ENCODE measurements at regions not wholly inside any gene's neighbourhood (a gene's known extent, or its start where the extent isn't known, plus 50 kb on each side); places are given as distances from the start of the nearest gene placed in this dataset.
"Not testable (repeated sequence)": the region's sequence is repeated elsewhere in the genome, so short reads cannot be mapped to it uniquely, and the experiment has no call there.

DNA sequence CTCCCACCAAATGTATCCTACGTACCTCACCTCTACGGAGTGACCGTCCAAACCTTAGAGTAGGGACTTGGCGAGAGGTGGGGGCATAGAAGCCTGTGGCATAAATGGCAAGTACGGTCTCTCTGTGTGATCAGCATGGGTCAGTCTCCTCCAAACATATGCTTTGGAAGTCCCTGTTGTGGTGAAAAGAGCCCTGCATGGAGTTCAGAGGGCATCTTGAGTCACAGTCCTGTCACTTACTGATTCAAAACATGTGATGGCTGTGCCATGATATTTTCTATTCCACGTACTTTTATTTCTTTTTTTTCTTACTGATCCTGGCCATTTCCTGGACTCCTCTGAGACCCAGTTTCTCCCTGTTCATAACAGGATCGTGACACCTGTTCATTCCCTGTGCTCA lies 67.5 kb upstream of the CEP85L start:
- Histone ChIP-seq H3K9ac (ENCODE audit: insufficient read length, low read depth) (no peak overlapping the region), H3K4me3 (ENCODE audit: insufficient read length, low read depth) (no peak overlapping the region), H3K9me3 (ENCODE audit: insufficient read depth, low read length) (no peaks in the 10 kb centered on the region), H3K4me1 (ENCODE audit: insufficient read depth, insufficient read length) (no peaks in the 10 kb centered on the region), H3K27me3 (ENCODE audit: insufficient read depth, insufficient read length) (no peaks in the 10 kb centered on the region), H3K36me3 (ENCODE audit: insufficient read depth, insufficient read length, low read length) (no peaks in the 10 kb centered on the region)
- TF ChIP-seq YY1 (IDR thresholded peaks at IDR 0.05; ENCODE audit: insufficient read depth, insufficient read length) (no peak), ZNF274 (IDR thresholded peaks at IDR 0.05; ENCODE audit: low read depth, low read length) (no peak), SUZ12 (IDR thresholded peaks at IDR 0.05; ENCODE audit: extremely low read depth, insufficient read depth, insufficient read length) (no peak)
- DNase-seq (ENCODE audit: low read depth, low spot score) = no peak

- no peaks in the 10 kb centered on the region for H3K9me3 ChIP-seq (ENCODE audit: insufficient read depth, low read length)
- no peaks in the 10 kb centered on the region for H3K4me1 ChIP-seq (ENCODE audit: insufficient read depth, insufficient read length)
- no peak overlapping the region for H3K9ac ChIP-seq (ENCODE audit: insufficient read length, low read depth)
- no peak overlapping the region for H3K4me3 ChIP-seq (ENCODE audit: insufficient read length, low read depth)
- TF ChIP-seq YY1 (IDR thresholded peaks at IDR 0.05; ENCODE audit: insufficient read depth, insufficient read length) (no peak), SUZ12 (IDR thresholded peaks at IDR 0.05; ENCODE audit: extremely low read depth, insufficient read depth, insufficient read length) (no peak)
- H3K27me3 ChIP-seq (ENCODE audit: insufficient read depth, insufficient read length) = no peaks in the 10 kb centered on the region
- no peak for DNase-seq (ENCODE audit: low read depth, low spot score)
- H3K36me3 ChIP-seq (ENCODE audit: insufficient read depth, insufficient read length, low read length) = no peaks in the 10 kb centered on the region
Observed at GRCh38 chr6:118718297-118718696, 66.9 kb upstream of the CEP85L start.

DNA sequence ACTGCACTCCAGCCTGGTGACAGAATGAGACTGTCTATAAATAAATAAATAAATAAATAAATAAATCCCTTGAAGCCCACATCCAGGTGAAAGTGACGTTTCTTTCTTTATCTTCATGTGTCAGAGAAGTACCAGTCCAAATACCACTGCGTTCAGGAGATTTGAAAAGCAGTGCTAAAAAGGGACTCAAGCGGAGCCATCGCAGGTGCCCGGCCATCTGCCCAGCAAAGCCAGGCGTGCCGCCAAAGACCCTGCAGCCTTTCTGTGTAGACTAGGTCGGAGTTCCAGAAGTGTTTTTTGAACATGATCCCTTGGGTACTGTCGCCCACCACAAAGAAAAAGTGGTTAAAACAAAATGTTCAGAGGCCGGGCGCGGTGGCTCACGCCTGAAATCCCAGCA lies 65.7 kb upstream of the CEP85L start:
- Histone ChIP-seq H3K4me1 (ENCODE audit: insufficient read depth, insufficient read length) (no peaks in the 10 kb centered on the region), H3K36me3 (ENCODE audit: insufficient read depth, insufficient read length, low read length) (no peaks in the 10 kb centered on the region), H3K9ac (ENCODE audit: insufficient read length, low read depth) (no peak overlapping the region), H3K9me3 (ENCODE audit: insufficient read depth, low read length) (no peaks in the 10 kb centered on the region), H3K4me3 (ENCODE audit: insufficient read length, low read depth) (no peak overlapping the region), H3K27me3 (ENCODE audit: insufficient read depth, insufficient read length) (no peaks in the 10 kb centered on the region)
- DNase-seq (ENCODE audit: low read depth, low spot score) = no peak
- TF ChIP-seq ZNF274 (IDR thresholded peaks at IDR 0.05; ENCODE audit: low read depth, low read length) (no peak), YY1 (IDR thresholded peaks at IDR 0.05; ENCODE audit: insufficient read depth, insufficient read length) (no peak), SUZ12 (IDR thresholded peaks at IDR 0.05; ENCODE audit: extremely low read depth, insufficient read depth, insufficient read length) (no peak)

DNA sequence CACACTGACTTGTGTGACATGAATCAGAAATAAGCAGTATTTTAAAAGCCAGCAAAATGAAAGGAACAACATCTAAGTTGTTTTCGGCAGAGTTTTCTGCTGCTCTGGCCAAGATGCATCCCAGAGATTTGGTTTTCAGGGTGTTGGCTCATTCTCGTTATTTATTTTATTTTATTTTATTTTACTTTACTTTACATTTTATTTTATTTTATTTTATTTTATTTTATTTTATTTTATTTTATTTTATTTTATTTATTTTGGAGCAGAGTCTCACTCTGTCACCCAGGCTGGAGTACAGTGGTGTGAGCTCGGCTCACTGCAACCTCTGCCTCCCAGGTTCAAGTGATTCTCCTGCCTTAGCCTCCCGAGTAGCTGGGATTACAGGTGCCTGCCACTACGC lies 64.5 kb upstream of the CEP85L start:
- not testable (repeated sequence) for H3K4me1 ChIP-seq (ENCODE audit: insufficient read depth, insufficient read length); H3K27me3 ChIP-seq (ENCODE audit: insufficient read depth, insufficient read length); H3K4me3 ChIP-seq (ENCODE audit: insufficient read length, low read depth); H3K36me3 ChIP-seq (ENCODE audit: insufficient read depth, insufficient read length, low read length); DNase-seq (ENCODE audit: low read depth, low spot score); H3K9ac ChIP-seq (ENCODE audit: insufficient read length, low read depth); H3K9me3 ChIP-seq (ENCODE audit: insufficient read depth, low read length)

DNA sequence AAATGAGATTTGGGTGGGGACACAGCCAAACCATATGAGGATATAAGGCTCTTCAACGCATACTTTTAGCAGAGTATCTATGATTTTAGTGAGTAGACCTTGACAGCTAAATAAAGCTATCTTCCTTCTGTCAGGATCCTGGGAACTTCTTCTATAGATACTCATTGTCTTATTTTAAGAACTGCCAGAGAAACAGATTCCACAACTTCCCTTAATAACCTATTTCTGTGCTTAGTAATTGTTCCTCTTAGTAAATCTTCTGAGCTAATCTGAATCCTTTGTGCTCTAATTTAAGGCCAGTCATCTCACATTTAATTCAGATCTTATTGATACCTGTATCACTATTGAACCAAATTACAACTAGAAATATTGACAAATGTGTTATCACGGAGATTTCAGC lies 64.0 kb upstream of the CEP85L start:
- no peaks in the 10 kb centered on the region for H3K36me3 ChIP-seq (ENCODE audit: insufficient read depth, insufficient read length, low read length)
- H3K4me3 ChIP-seq (ENCODE audit: insufficient read length, low read depth) = no peak overlapping the region
- H3K4me1 ChIP-seq (ENCODE audit: insufficient read depth, insufficient read length) = no peaks in the 10 kb centered on the region
- H3K9me3 ChIP-seq (ENCODE audit: insufficient read depth, low read length) = no peaks in the 10 kb centered on the region
- H3K9ac ChIP-seq (ENCODE audit: insufficient read length, low read depth) = no peak overlapping the region
- DNase-seq (ENCODE audit: low read depth, low spot score) = no peak
- no peak for TF ChIP-seq ZNF274 (IDR thresholded peaks at IDR 0.05; ENCODE audit: low read depth, low read length)
- no peak for TF ChIP-seq SUZ12 (IDR thresholded peaks at IDR 0.05; ENCODE audit: extremely low read depth, insufficient read depth, insufficient read length)
- no peak for TF ChIP-seq YY1 (IDR thresholded peaks at IDR 0.05; ENCODE audit: insufficient read depth, insufficient read length)
- H3K27me3 ChIP-seq (ENCODE audit: insufficient read depth, insufficient read length) = no peaks in the 10 kb centered on the region

DNA sequence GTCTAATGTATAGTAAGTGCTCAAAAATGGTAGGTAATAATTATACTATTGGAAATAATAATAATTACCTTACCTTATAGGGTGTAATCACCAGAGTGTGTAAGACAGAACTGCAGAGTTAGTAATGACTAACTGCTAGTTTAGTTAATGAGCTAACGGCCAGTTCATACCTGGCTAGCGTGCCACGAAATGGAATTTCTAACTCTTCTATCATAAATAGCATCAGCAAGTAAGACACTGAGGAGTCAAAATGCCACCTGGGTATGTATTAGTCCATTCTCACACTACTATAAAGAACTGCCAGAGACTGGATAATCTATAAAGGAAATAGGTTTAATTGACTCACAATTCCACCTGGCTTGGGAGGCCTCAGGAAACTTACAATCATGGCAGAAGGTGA lies 63.4 kb upstream of the CEP85L start:
- no peak for DNase-seq (ENCODE audit: low read depth, low spot score)
- no peak overlapping the region for H3K9ac ChIP-seq (ENCODE audit: insufficient read length, low read depth)
- no peaks in the 10 kb centered on the region for H3K36me3 ChIP-seq (ENCODE audit: insufficient read depth, insufficient read length, low read length)
- H3K9me3 ChIP-seq (ENCODE audit: insufficient read depth, low read length) = no peaks in the 10 kb centered on the region
- TF ChIP-seq ZNF274 (IDR thresholded peaks at IDR 0.05; ENCODE audit: low read depth, low read length) = no peak
- TF ChIP-seq SUZ12 (IDR thresholded peaks at IDR 0.05; ENCODE audit: extremely low read depth, insufficient read depth, insufficient read length) = no peak
- no peak for TF ChIP-seq YY1 (IDR thresholded peaks at IDR 0.05; ENCODE audit: insufficient read depth, insufficient read length)
- H3K4me3 ChIP-seq (ENCODE audit: insufficient read length, low read depth) = no peak overlapping the region
- H3K27me3 ChIP-seq (ENCODE audit: insufficient read depth, insufficient read length) = no peaks in the 10 kb centered on the region
- H3K4me1 ChIP-seq (ENCODE audit: insufficient read depth, insufficient read length) = no peaks in the 10 kb centered on the region

DNA sequence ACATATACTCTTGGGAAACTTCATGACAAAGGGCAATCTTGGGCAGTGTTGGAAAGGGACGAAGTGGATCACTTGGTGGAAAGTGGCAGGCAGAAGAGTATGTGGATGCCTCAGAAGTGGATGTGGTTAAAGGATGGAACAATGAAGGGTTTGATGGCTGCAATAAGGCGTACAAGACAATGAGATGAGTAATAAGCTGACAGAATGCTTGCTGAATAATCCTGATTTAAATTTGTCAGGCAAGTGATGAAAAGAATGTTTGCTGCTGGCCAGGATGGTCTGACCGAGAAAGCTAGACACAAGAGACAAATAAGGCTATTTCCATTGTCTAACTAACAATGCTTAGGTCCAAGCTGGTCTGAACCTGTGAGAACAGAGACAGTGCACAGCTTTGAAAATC lies 61.6 kb upstream of the CEP85L start:
- H3K4me1 ChIP-seq (ENCODE audit: insufficient read depth, insufficient read length) = no peaks in the 10 kb centered on the region
- DNase-seq (ENCODE audit: low read depth, low spot score) = no peak
- no peaks in the 10 kb centered on the region for H3K36me3 ChIP-seq (ENCODE audit: insufficient read depth, insufficient read length, low read length)
- no peaks in the 10 kb centered on the region for H3K9me3 ChIP-seq (ENCODE audit: insufficient read depth, low read length)
- TF ChIP-seq ZNF274 (IDR thresholded peaks at IDR 0.05; ENCODE audit: low read depth, low read length) (no peak), YY1 (IDR thresholded peaks at IDR 0.05; ENCODE audit: insufficient read depth, insufficient read length) (no peak), SUZ12 (IDR thresholded peaks at IDR 0.05; ENCODE audit: extremely low read depth, insufficient read depth, insufficient read length) (no peak)
- no peak overlapping the region for H3K4me3 ChIP-seq (ENCODE audit: insufficient read length, low read depth)
- no peaks in the 10 kb centered on the region for H3K27me3 ChIP-seq (ENCODE audit: insufficient read depth, insufficient read length)
- no peak overlapping the region for H3K9ac ChIP-seq (ENCODE audit: insufficient read length, low read depth)

DNA sequence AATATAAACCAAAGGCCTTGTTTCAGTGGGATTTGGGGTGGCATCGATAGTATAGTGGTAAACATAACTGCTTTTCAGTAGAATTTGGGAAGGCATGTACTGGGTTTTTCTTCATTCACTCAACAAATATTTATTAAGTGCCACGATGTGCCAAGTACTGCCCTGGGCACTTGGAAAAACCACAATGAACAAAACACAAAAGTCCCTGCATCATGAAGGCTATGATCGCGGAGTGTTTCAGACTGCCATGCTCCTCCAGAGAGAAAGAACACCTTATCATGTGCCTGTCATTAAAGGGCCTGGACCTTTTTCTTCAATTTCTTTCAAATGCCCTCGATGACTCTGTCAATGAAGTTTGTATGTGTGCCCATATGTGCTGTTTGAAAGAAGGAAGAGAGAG lies 59.2 kb upstream of the CEP85L start:
- Histone ChIP-seq H3K4me1 (ENCODE audit: insufficient read depth, insufficient read length) (no peaks in the 10 kb centered on the region), H3K4me3 (ENCODE audit: insufficient read length, low read depth) (no peak overlapping the region), H3K9me3 (ENCODE audit: insufficient read depth, low read length) (no peaks in the 10 kb centered on the region), H3K9ac (ENCODE audit: insufficient read length, low read depth) (no peak overlapping the region), H3K36me3 (ENCODE audit: insufficient read depth, insufficient read length, low read length) (no peaks in the 10 kb centered on the region), H3K27me3 (ENCODE audit: insufficient read depth, insufficient read length) (no peaks in the 10 kb centered on the region)
- TF ChIP-seq SUZ12 (IDR thresholded peaks at IDR 0.05; ENCODE audit: extremely low read depth, insufficient read depth, insufficient read length) (no peak), ZNF274 (IDR thresholded peaks at IDR 0.05; ENCODE audit: low read depth, low read length) (no peak), YY1 (IDR thresholded peaks at IDR 0.05; ENCODE audit: insufficient read depth, insufficient read length) (no peak)
- DNase-seq (ENCODE audit: low read depth, low spot score) = no peak
